ENCODE measurements at regions not wholly inside any gene's neighbourhood (a gene's known extent, or its start where the extent isn't known, plus 50 kb on each side); places are given as distances from the start of the nearest gene placed in this dataset.

DNA sequence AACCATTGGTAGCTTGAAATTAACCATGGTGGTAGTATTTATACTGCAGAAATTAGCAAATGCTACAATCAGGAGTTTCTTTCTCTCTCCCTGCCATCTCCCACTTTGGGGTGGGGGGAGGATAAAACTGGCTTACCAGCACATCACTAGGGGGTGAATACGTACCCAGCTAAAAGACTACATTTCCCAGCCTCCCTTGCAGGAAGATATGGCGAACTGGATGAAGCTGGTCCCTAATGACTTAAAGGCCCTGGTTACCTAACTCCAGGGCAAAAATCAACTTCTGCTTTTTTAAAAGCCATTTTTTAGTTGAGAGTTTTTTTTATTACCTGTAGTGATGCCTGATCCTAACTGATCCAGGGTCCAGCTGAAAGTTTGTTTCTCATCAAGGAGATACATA, 70.3 kb upstream of the RAB12 start:
- no peak for DNase-seq

DNA sequence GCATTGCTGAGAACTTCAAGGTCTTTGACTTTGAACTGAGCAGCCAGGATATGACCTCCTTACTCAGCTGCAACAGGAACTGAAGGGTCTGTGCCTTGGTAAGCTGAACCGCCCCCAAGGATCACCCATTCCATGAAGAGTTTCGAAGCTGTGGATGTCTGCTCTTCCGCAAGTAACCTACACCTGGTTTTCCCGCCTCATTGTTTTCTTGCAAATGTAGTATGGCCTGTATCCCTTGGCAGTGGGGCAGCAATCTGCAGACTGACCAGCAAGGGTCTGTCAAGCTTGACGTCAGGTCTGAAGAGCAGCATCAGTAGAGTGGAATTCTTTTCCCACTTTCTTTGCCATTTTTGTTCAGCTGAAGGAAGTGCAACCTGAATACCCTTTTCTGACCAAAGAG, 62.6 kb upstream of the RAB12 start:
- DNase-seq: no peak

DNA sequence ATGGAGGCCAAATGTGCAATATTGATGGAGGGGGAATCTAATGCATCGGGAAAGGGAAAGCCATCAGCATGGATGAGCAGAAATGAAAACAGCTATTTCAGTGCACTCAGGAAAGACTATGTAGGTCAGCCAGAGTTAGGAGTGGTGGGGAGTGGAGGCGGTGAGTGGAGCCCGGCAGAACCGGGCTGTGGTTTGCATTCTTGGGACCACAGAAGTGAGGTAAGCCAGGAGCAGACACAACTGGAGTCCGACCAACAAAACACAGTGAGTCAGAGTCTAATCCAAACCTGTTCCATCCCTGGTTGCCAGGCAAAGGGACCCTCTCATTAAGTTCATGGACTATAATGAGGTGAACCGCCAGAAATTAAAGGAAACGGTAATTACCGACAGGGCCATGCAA, 61.1 kb upstream of the RAB12 start:
- DNase-seq: no peak

DNA sequence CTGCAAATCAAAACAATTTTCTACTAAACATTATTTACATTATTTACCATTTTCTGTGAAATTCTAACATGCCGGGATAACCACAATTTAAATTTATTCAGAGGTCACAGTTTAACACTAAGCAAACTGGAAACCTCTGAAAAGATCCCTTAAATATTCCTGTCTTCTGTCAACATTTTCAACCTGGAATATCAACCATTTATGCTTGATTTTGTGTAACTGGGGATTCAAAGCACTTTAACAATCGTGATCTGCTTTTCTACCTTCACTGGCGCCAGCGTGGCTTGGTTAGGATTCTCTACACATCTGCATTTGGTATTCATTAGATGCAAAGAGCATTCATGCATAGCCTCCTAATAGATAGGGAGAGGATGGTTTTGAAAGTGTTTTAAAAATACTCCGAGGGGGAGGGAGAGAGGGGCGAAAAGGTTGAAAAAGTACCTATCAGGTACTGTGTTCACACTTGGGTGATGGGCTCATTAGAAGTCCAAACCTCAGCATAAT, 59.9 kb upstream of the RAB12 start:
- DNase-seq: no peak

DNA sequence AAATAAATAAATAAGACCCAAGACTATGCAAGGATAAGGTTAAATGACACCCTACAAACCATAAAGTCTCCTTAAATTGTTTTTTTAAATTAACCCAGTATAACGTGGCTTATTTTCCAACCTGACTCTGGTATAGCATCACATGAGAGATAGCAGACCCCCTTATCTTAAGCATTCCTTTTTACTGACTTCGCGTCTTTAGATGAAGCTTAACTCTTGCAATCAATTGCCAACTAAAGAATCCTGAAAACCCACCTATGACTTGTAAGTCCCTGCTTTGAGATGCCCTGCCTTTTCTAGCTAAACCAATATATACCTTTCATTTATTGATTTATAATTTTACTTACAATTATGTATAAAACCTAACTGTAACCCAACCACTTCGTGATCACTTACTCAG, 57.1 kb upstream of the RAB12 start:
- DNase-seq: no peak

DNA sequence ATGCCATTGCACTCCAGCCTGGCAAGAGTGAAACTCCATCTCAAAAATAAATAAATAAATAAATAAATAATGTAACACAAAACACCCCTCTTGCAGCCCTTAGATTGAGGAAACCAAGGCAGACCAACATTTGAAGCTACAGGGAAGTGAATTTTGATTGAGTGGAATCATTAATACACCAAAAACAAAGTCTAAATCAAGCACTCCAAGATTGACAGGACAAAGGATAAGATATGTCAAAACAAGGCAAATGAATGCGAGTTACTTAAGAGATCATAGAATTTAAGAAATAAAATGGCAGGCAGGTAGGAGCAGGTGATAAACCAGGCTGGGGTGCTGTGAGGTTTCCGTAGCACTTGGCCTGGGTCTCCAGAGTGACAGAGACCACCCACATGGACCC, 54.9 kb upstream of the RAB12 start:
- no peak for DNase-seq

DNA sequence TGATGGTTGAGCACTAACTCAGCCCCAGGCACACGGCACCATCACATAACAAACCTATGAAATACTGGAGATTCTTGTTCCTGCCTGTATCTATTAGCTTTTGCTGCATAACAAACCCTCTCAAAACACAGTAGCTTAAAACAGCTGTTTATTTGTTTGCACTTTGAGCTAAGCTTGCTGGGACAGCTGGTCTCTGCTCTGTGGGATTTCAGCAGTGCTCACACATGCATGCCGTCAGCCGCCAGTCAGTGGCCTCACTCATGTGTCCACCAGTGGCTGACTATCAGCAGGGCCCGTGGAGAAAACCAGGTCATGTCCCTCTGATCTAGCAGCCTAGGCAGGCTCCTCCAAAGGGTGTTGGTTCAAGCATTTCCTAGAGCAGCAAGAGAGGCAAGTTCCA, 52.8 kb upstream of the RAB12 start:
- DNase-seq: no peak
